ENCODE measurements at regions not wholly inside any gene's neighbourhood (a gene's known extent, or its start where the extent isn't known, plus 50 kb on each side); places are given as distances from the start of the nearest gene placed in this dataset.

DNA sequence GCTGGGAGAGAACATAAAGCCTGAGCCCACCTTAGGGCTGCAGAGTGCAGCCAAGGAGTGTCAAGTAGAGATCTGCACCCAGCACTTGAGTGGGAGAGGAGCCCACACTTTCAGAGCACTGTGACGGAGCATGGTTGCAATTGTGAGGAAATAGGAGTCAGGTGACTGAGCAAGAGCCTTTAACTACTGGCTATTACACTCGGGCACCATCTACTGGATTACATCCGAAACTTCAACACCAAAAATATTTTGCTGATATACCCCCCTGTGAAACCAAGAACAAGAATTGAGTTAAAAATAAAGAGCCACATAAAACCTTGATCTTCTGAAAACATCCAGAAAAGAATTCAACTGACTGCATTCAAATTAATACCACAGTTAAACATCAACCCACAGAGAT, 657.9 kb downstream of the NXPH1 start:
- H3K4me3 Mint-ChIP-seq, result no peak overlapping the region
- H3K4me1 Mint-ChIP-seq, result no peaks in the 10 kb centered on the region
- TF ChIP-seq, protein P1, sequence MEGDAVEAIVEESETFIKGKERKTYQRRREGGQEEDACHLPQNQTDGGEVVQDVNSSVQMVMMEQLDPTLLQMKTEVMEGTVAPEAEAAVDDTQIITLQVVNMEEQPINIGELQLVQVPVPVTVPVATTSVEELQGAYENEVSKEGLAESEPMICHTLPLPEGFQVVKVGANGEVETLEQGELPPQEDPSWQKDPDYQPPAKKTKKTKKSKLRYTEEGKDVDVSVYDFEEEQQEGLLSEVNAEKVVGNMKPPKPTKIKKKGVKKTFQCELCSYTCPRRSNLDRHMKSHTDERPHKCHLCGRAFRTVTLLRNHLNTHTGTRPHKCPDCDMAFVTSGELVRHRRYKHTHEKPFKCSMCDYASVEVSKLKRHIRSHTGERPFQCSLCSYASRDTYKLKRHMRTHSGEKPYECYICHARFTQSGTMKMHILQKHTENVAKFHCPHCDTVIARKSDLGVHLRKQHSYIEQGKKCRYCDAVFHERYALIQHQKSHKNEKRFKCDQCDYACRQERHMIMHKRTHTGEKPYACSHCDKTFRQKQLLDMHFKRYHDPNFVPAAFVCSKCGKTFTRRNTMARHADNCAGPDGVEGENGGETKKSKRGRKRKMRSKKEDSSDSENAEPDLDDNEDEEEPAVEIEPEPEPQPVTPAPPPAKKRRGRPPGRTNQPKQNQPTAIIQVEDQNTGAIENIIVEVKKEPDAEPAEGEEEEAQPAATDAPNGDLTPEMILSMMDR (conservative IDR thresholded peaks at IDR 0.05), result no peak
- H3K27me3 Mint-ChIP-seq (ENCODE audit: low read depth), result no peaks in the 10 kb centered on the region
- no peak overlapping the region for H3K27ac Mint-ChIP-seq (ENCODE audit: unreplicated experiment)
- peaks cover 2% of the 10 kb centered on the region for H3K9me3 Mint-ChIP-seq
- no peak for DNase-seq (ENCODE audit: low read depth, low spot score)
- no peaks in the 10 kb centered on the region for H3K36me3 Mint-ChIP-seq (ENCODE audit: low read depth)

DNA sequence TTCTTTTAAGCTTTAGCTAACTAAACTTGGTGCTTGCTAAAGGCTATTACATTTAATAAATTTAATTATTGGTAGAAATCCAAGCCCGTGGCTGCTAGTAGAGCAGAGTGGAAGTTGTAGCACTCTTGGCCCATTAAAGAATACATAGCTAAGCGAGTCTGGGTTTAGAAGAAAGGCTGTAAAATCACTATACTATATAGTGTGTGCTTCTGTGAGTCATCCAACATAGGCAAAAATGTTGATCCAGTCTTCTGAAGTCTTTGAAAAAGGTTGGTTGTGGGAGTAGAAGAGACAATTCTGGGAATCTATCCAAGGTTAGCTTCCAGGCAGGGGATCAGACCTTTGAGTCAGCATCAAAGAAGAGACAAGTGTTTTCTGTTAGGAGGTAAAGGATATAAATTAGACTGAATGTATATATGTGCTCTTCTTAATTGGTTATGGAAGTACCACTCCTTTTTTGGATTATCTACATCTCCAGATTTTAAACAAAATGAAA, 664.2 kb downstream of the NXPH1 start:
- Mint-ChIP-seq H3K36me3 (ENCODE audit: low read depth) (peaks cover 2% of the 10 kb centered on the region), H3K4me3 (no peak overlapping the region), H3K27me3 (ENCODE audit: low read depth) (no peaks in the 10 kb centered on the region), H3K27ac (ENCODE audit: unreplicated experiment) (no peak overlapping the region), H3K9me3 (no peaks in the 10 kb centered on the region), H3K4me1 (no peaks in the 10 kb centered on the region)
- TF ChIP-seq, protein P1 (conservative IDR thresholded peaks at IDR 0.05), result no peak
- no peak for DNase-seq (ENCODE audit: low read depth, low spot score)

DNA sequence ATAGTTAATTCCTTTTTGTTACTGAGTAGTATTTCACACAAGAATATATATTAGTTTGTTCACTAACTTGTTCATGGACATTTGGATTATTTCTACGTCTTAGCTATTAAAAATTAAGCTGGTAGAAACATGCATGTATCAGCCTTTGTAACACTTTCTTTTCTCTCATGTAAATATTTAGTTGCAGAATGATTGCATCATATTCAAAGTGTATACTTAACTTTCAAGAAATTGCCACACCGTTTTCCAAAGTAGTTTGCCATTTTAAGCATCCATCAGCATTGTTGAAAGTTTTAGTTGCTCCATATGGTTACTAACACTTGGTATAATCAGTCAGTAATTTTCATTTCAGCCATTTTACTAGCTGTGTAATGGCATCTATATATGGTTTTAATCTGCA, 666.9 kb downstream of the NXPH1 start:
- no peaks in the 10 kb centered on the region for H3K27me3 Mint-ChIP-seq (ENCODE audit: low read depth)
- H3K27ac Mint-ChIP-seq (ENCODE audit: unreplicated experiment), result no peak overlapping the region
- no peaks in the 10 kb centered on the region for H3K4me1 Mint-ChIP-seq
- TF ChIP-seq, protein P1 (conservative IDR thresholded peaks at IDR 0.05), result no peak
- DNase-seq (ENCODE audit: low read depth, low spot score), result no peak
- H3K9me3 Mint-ChIP-seq, result no peaks in the 10 kb centered on the region
- no peak overlapping the region for H3K4me3 Mint-ChIP-seq
- peaks cover 2% of the 10 kb centered on the region for H3K36me3 Mint-ChIP-seq (ENCODE audit: low read depth)

DNA sequence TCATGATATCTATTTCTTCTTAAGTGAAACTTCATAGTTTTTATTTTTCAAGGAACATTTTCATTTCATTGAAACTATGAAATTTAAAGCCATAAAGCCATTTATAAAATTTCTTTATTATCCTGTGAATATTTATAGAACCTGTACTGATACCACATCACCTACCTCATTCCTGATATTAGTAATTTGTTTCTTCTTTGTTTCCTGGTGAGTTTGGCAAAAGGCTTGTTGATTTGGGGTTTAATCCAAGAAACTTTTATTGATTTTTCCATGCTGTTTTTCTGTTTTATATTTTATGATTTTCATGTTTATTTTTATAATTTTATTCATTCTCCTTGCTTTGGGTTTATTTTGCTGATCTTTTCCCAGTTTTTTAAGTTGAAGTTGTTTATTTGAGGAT, 669.4 kb downstream of the NXPH1 start:
- TF ChIP-seq, protein P1 (conservative IDR thresholded peaks at IDR 0.05), result no peak
- no peak overlapping the region for H3K4me3 Mint-ChIP-seq
- DNase-seq (ENCODE audit: low read depth, low spot score), result no peak
- H3K27me3 Mint-ChIP-seq (ENCODE audit: low read depth), result no peaks in the 10 kb centered on the region
- no peaks in the 10 kb centered on the region for H3K9me3 Mint-ChIP-seq
- no peaks in the 10 kb centered on the region for H3K4me1 Mint-ChIP-seq
- H3K36me3 Mint-ChIP-seq (ENCODE audit: low read depth), result no peaks in the 10 kb centered on the region
- H3K27ac Mint-ChIP-seq (ENCODE audit: unreplicated experiment), result no peak overlapping the region

DNA sequence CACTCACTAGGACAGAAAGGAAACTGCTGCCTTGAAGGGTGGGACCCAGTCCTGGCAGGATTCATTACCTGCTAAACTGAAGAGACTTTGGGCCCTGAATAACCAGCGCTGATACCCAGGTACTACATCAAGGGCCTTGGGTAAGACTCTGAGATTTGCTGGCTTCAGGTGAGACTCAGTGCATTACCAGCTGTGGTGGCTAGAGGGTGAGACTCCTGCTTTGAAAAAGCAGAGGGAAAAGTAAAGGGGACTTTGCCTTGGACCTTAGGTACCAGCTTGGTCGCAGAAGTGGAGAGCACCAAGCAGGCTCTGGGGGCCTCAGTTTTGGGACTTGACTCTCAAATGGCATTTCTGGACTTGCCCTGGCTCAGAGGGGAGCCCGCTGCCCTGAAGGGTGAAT, 673.3 kb downstream of the NXPH1 start:
- Mint-ChIP-seq H3K27ac (ENCODE audit: unreplicated experiment) (no peak overlapping the region), H3K36me3 (ENCODE audit: low read depth) (no peaks in the 10 kb centered on the region), H3K4me3 (no peak overlapping the region), H3K9me3 (peaks cover 11% of the 10 kb centered on the region), H3K4me1 (no peaks in the 10 kb centered on the region), H3K27me3 (ENCODE audit: low read depth) (no peaks in the 10 kb centered on the region)
- no peak for DNase-seq (ENCODE audit: low read depth, low spot score)
- TF ChIP-seq, protein P1 (conservative IDR thresholded peaks at IDR 0.05), result no peak

DNA sequence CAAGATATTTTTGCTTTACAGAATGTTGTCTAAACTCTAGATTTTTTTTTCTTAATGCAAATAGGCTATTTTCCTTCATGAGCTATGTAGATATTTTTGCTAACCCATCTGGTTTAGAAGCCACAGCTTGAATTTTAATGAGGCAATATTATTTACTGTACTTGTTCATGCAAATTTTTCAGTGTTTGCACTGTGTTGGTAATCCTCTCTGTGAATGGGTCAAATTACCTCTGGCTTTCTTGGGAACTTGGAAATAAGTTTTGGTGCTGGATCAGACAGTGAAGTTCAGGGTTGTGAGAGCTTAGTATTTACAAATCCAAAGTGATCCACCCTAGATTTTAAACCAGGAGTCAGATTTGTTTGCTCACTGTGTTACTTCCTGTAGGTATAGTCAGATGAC, 686.9 kb downstream of the NXPH1 start:
- TF ChIP-seq, protein P1 (conservative IDR thresholded peaks at IDR 0.05), result no peak
- H3K4me1 Mint-ChIP-seq, result no peaks in the 10 kb centered on the region
- peaks cover 2% of the 10 kb centered on the region for H3K9me3 Mint-ChIP-seq
- H3K27ac Mint-ChIP-seq (ENCODE audit: unreplicated experiment), result no peak overlapping the region
- H3K27me3 Mint-ChIP-seq (ENCODE audit: low read depth), result no peaks in the 10 kb centered on the region
- H3K4me3 Mint-ChIP-seq, result no peak overlapping the region
- no peaks in the 10 kb centered on the region for H3K36me3 Mint-ChIP-seq (ENCODE audit: low read depth)
- no peak for DNase-seq (ENCODE audit: low read depth, low spot score)

All from neural crest cell (in vitro differentiated cells).